Thyroid gland (tissue), 4 donors: ENCODE measurements at regions not wholly inside any gene's neighbourhood (a gene's known extent, or its start where the extent isn't known, plus 50 kb on each side); places are given as distances from the start of the nearest gene placed in this dataset.
"Not testable (repeated sequence)": the region's sequence is repeated elsewhere in the genome, so short reads cannot be mapped to it uniquely, and the experiment has no call there.

Experiments
- CTCF ChIP-seq, 6 experiments: fragments of 200-600 bp in 3 of 6; fragments of 450-650 bp in 3 of 6; sonication (generic) in 3 of 6; IDR thresholded peaks; one replicate each; pipeline ENCODE4 v1.5.1; 2016 to 2019; ENCODE audit warnings: antibody characterized with exemption in 6 of 6, mild to moderate bottlenecking in 2 of 6, inconsistent platforms in 1 of 6, moderate library complexity in 1 of 6
- POLR2A ChIP-seq, 2 donors: fragments of 450-650 bp; IDR thresholded peaks; one replicate each; pipeline ENCODE4 v1.6.1; 2017; ENCODE audit warnings: antibody characterized with exemption in 2 of 2, mild to moderate bottlenecking in 2 of 2, moderate library complexity in 1 of 2

- not testable (repeated sequence) for TF ChIP-seq CTCF, POLR2A (IDR thresholded peaks at IDR 0.05)
Measured at GRCh38 chr22:22298654-22299009, 54.0 kb downstream of the VPREB1 start.
